SKM-1 (cell line): ENCODE measurements at regions not wholly inside any gene's neighbourhood (a gene's known extent, or its start where the extent isn't known, plus 50 kb on each side); places are given as distances from the start of the nearest gene placed in this dataset.
"Not testable (repeated sequence)": the region's sequence is repeated elsewhere in the genome, so short reads cannot be mapped to it uniquely, and the experiment has no call there.

Experiments
- DNase-seq: peaks from one replicate; lab custom pipeline; 2025; ENCODE audit not compliant: unreplicated experiment; lab: John Stamatoyannopoulos, UW

DNA sequence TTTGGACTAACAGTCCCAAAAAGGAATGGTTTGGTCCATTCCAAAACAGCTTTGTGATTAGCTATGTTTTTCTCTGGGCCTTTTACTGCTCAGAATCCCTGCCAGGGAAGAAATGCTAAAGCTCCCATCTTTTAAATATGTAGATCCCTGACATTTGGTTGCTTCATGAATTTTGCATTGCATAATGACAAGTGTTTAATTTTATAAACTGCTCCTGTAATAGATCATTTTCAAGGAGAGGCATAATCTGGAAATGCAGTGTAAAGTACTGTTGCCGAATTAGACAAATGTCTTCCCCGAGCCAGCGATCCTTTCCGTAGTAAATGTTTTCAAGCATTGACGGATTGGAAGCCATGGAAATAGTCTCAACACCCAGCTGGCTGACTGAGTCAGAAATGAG lies 291.3 kb upstream of the PRKD1 start:
- DNase-seq = no peak

DNA sequence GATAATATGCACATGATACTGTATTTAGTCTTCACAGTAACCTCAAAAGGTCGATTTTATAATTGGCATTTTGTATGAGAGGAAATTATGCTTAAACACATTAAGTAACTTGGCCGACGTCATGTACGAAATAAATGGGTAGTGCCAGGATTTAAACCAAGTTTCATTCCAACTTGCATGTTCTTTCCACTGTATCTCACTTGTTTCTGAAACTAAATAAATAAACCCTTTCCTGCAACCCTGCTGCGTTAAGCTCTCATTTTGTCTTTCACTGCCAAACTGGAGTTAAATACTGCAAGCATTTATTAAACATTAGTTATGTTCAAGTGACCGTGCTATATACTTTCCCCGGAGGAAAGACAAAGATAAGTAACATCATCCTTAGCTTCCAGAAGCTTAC lies 293.9 kb upstream of the PRKD1 start:
- no peak for DNase-seq

DNA sequence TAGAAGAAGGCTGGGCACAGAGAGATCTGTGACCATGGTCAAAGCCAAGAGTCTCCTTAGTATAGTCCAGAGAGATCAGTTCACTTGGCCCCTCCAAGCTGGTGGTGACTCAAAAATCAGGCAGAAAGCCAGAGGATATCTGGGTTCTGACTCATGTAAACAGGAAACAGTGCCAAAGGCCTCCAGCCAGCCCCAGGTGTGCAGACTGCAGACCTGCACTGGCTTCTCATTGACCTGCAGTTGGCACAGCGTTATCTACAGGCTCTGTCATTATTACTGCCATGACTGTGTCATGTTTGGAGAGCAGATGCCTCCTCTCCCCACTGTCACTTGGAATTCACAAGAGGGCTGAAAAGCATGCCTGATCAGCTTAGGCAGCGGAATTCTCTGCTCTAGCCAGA lies 295.7 kb upstream of the PRKD1 start:
- DNase-seq = no peak

GRCh38 chr14:30223966-30224365 lies 296.3 kb upstream of the PRKD1 start:
- DNase-seq = no peak

DNA sequence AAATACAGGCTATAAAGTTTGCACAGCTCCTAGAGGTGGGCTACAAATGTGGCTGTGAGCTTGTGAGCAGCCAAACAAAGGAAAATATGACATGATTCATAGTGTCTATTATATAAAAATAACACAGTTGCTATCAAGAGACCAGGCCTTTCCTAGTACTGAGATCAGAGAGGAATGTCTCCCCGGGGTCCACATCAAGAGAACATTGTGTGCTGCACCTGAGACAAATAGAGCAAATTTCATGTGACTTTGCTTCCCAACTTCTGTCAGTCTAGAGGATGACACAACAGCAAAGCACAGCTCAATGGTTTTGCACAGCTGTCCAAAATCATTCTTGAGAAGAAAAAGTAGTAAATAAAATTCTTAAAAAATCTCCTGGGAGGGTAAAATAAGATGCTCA lies 297.5 kb upstream of the PRKD1 start:
- DNase-seq = no peak

- DNase-seq = no peak
Measured at GRCh38 chr14:30227436-30227835, 299.8 kb upstream of the PRKD1 start.

- DNase-seq = no peak
Measured at GRCh38 chr14:30227876-30228275, 300.2 kb upstream of the PRKD1 start.

DNA sequence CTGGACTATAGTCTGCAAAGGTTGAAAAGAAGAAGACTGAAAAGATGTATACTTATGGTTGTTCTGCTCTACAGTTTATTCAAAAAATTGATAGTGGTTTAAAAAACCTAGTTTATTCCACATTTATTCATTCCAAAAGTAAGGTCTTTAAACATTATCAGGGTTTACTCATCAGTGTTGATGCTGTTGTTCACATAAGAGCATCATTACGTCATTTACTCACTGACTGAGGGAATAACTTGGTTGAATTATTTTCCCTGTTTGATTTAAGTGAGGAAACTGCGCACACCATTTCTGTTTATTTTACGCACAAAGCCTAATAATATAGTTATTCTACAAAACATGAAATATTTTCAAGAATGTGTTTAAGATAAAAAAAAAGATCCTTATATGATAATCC lies 303.1 kb upstream of the PRKD1 start:
- no peak for DNase-seq

- DNase-seq = no peak
Measured at GRCh38 chr14:30234966-30235365, 307.3 kb upstream of the PRKD1 start.

DNA sequence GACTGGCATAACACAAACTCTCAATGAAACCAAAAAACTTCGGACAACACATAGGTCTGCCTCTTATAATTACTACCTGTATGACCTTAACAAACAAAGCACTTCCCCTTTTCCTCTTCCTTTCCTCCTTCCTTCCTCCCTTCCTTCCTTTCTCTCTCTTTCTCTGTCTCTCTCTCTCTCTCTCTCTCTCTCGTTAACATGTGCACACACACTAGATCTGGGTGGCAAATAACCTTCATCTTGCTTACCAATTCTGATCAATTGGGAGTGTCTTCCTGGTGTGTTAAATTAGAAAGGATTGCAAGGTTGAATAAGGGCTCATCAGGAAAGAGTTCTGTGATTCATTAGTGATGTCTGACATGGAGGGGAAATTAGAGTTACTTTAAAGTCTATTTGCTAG lies 307.8 kb upstream of the PRKD1 start:
- DNase-seq = no peak

DNA sequence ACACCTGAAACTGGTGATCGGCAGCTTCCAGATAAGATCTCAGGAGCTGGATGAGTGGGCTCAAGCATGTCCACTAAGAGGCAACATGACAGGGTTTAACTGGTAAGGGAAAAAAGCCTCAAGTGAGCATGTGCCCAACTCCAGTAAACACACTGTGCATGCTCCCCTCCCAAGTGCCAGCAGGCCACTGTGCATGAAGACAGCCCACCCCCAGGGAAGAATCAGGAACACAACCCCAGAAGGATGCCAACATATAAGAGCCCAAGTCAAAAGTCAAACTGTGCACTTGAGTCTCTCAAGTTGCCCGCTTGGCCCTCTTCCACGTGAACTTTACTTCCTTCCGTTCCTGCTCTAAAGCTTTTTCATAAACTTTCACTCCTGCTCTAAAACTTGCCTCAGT lies 311.3 kb upstream of the PRKD1 start:
- no peak for DNase-seq

DNA sequence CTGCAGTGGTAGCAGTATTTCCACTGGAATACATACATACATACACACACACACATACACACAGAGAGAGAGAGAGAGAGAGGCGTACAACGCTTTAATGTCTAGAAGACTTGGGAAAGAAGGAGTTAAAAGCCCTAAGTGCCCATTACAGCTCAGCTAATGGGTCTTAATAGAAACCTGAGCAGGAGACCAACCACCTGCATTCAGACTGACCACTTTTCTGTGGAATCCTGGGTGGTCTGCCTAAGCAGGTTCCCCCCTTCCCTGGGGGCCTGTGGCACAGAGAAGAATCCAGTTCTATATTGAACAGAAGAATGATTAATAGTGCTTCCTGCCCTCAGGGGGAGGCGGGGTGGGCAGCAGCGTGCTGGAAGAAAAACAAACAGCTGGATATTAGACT lies 312.4 kb upstream of the PRKD1 start:
- no peak for DNase-seq

- DNase-seq = no peak
Measured at GRCh38 chr14:30240685-30241084, 313.0 kb upstream of the PRKD1 start.

DNA sequence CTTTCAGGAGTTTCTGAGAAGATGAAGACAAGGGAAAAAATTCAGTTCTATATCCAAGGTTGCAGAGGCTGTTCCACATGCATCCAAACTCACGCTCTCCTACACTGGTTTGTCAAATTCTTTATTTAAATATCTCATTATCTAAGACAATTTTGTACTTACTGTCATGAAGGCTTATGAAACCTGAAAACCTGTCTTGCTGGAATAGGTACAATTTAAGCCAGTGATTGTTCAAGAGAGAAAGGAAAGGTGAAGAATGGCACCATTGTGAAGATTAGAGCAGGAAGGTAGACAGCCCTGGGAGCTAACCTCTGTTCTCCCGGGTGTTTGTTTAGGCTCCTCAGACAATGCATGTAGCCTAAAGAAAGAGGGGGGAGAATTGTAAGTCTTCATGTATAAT lies 315.1 kb upstream of the PRKD1 start:
- DNase-seq = no peak

GRCh38 chr14:30243207-30243606 lies 315.6 kb upstream of the PRKD1 start:
- no peak for DNase-seq

- no peak for DNase-seq
Measured at GRCh38 chr14:30243805-30244204, 315.2 kb upstream of the G2E3 start.

DNA sequence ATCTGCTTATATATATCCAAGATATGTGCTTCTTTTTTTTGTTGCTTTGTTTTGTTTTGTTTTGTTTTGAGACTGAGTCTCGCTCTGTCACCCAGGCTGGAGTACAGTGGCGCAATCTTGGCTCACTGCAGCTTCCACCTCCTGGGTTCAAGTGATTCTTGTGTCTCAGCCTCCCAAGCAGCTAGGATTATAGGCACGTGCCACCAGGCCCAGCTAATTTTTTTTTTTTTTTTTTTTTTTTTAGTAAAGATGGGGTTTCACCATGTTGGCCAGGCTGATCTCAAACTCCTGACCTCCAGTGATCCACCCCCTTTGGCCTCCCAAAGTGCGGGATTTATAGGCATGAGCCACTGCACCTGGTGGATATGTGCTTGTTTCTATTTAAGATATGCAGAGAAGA lies 314.6 kb upstream of the G2E3 start:
- not testable (repeated sequence) for DNase-seq

DNA sequence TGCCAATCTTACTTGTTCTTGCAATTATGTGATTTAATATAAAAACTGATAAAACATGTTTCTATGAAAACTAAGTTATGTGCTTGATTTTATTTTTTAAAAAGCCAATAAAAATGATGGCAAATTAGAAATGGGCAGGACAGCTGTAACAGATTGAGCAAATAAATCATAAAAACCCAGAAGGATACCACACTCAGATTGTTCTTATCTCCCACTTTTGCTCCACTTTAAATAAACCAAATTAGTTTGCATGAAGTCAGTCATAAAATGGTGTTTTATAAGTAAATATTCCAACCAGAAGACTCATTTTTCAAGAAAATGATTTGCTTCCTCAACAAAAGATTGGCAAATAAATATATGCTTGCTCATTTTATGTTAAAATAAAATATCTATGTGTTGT lies 307.9 kb upstream of the G2E3 start:
- no peak for DNase-seq

DNA sequence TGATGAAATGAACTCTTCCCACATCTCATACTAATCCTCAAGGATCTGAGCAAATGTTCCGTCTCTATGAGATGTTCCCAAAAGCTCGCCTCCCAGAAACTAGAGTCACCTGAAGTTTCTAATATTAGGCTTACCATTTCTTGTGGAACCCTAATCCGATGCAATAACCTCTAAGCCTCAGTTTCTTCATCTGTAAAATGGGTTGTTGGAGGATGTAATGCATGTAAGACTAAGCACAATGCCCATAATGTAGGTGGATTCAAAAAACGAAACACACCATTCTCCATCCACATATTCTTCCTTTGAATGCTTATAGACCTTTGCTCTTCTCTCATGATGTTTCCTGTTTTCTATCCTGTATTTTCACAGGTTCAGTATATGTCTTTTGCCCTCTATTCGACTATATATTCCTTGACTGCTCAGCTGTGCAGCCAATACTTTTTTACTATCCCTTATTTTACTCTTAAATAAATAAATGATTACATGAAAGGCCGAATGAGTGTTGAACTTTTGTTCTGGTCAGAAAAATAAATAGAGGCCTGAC lies 307.3 kb upstream of the G2E3 start:
- no peak for DNase-seq

DNA sequence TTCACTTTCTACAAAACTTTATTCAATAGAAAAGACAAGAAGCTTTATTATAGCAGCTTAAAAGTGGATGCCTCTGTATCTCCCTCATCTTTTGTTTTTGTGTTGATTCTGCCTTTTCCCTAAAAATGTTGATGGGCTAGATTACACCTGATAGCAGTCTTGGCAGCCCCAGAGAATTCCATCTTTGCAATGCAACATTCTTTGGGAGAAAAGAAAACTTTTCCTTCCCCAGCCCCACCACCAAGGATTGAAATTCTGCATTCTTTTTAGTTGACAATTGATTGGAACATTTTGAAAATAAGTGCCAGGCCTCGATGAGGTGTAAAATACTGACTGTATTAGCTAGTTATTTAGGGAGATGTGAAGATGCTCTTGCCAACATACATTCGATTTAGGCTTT lies 306.8 kb upstream of the G2E3 start:
- no peak for DNase-seq

GRCh38 chr14:30252783-30253674 lies 305.9 kb upstream of the G2E3 start:
- no peak for DNase-seq

- DNase-seq = no peak
Measured at GRCh38 chr14:30256627-30257026, 302.3 kb upstream of the G2E3 start.
